ENCODE measurements at regions not wholly inside any gene's neighbourhood (a gene's known extent, or its start where the extent isn't known, plus 50 kb on each side); places are given as distances from the start of the nearest gene placed in this dataset.
A peak's percentile ranks its signal among the peaks of the same experiment; 100 is the strongest.

- H3K9me3 Mint-ChIP-seq (ENCODE audit: low read depth), result peaks cover 8% of the 10 kb centered on the region
- peaks cover 1% of the 10 kb centered on the region for H3K27me3 Mint-ChIP-seq
- DNase-seq (ENCODE audit: low spot score, unreplicated experiment), result no peak
- no peaks in the 10 kb centered on the region for H3K36me3 Mint-ChIP-seq (ENCODE audit: insufficient read depth)
- TF ChIP-seq CTCF (IDR thresholded peaks at IDR 0.05; ENCODE audit: unreplicated experiment), result no peak
- no peak overlapping the region for H3K27ac Mint-ChIP-seq
- H3K4me1 Mint-ChIP-seq (ENCODE audit: low read depth), result peaks cover 3% of the 10 kb centered on the region
- no peak overlapping the region for H3K4me3 Mint-ChIP-seq (ENCODE audit: low read depth)
Observed at GRCh38 chrX:39752815-39753214, 344.9 kb downstream of the BCOR start.

- no peak for DNase-seq (ENCODE audit: low spot score, unreplicated experiment)
- Mint-ChIP-seq H3K4me3 (ENCODE audit: low read depth) (no peak overlapping the region), H3K4me1 (ENCODE audit: low read depth) (peaks cover 6% of the 10 kb centered on the region), H3K27me3 (peaks cover 5% of the 10 kb centered on the region), H3K36me3 (ENCODE audit: insufficient read depth) (no peaks in the 10 kb centered on the region), H3K9me3 (ENCODE audit: low read depth) (peaks cover 8% of the 10 kb centered on the region), H3K27ac (peak overlapping the region; percentile 76)
- TF ChIP-seq CTCF (IDR thresholded peaks at IDR 0.05; ENCODE audit: unreplicated experiment), result no peak
Observed at GRCh38 chrX:39753293-39753996, 344.3 kb downstream of the BCOR start.

DNA sequence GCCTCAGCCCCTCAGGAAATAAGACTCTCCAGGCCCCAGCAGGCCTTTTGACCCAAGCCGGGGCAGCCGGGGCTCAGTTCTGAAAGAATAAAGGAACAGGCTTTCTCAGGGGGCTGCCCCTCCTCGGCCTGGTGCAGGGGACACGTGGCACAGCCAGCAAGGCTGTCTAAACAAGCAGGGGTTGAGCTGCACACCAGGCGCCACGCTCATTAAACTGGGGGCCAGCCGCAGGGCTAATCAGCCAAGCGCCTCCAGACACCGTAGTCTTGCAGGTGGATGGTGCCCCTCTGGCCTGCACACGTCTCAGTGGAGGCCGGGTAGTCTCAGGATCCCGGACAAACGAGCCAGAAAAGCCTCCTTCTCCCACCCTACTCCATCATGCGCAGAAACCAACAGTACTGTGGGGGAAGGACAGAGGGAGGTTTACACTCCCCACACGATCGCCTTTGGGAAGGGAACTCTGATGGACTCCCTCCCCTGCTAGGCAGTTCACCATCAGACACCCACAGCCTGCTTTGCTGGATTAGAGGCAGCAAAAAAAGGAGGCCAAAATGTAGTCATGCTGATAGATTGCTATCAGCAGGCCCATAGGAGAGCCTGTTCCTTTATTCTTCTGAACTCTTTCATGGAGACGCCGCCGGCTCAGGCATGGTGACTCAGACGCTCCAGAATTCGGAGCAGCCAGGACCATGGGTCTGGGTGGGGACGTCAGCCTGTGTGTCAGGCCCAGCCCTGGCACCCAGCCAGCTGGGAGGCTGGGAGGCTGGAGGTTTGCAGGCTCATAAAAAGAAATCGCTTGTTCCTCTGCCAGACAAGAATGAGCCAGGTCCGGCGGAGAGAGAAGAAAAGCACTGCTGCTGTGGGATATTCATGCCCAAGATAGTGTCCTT lies 342.4 kb downstream of the BCOR start:
- no peak for DNase-seq (ENCODE audit: low spot score, unreplicated experiment)
- Mint-ChIP-seq H3K27me3 (peaks cover 5% of the 10 kb centered on the region), H3K4me1 (ENCODE audit: low read depth) (peaks cover 9% of the 10 kb centered on the region), H3K4me3 (ENCODE audit: low read depth) (no peak overlapping the region), H3K27ac (no peak overlapping the region), H3K9me3 (ENCODE audit: low read depth) (peaks cover 8% of the 10 kb centered on the region), H3K36me3 (ENCODE audit: insufficient read depth) (no peaks in the 10 kb centered on the region)
- TF ChIP-seq CTCF (IDR thresholded peaks at IDR 0.05; ENCODE audit: unreplicated experiment), result no peak

GRCh38 chrX:39756086-39756883 lies 341.5 kb downstream of the BCOR start:
- H3K9me3 Mint-ChIP-seq (ENCODE audit: low read depth), result peaks cover 8% of the 10 kb centered on the region
- H3K27ac Mint-ChIP-seq, result peak overlapping the region; percentile 41
- peaks cover 9% of the 10 kb centered on the region for H3K4me1 Mint-ChIP-seq (ENCODE audit: low read depth)
- H3K4me3 Mint-ChIP-seq (ENCODE audit: low read depth), result no peak overlapping the region
- no peaks in the 10 kb centered on the region for H3K36me3 Mint-ChIP-seq (ENCODE audit: insufficient read depth)
- TF ChIP-seq CTCF (IDR thresholded peaks at IDR 0.05; ENCODE audit: unreplicated experiment), result no peak
- DNase-seq (ENCODE audit: low spot score, unreplicated experiment), result no peak
- H3K27me3 Mint-ChIP-seq, result peaks cover 5% of the 10 kb centered on the region

GRCh38 chrX:39757971-39758370 lies 339.8 kb downstream of the BCOR start:
- H3K27me3 Mint-ChIP-seq, result peaks cover 5% of the 10 kb centered on the region
- peaks cover 9% of the 10 kb centered on the region for H3K4me1 Mint-ChIP-seq (ENCODE audit: low read depth)
- no peak for DNase-seq (ENCODE audit: low spot score, unreplicated experiment)
- H3K27ac Mint-ChIP-seq, result no peak overlapping the region
- no peak for TF ChIP-seq CTCF (IDR thresholded peaks at IDR 0.05; ENCODE audit: unreplicated experiment)
- no peaks in the 10 kb centered on the region for H3K36me3 Mint-ChIP-seq (ENCODE audit: insufficient read depth)
- no peak overlapping the region for H3K4me3 Mint-ChIP-seq (ENCODE audit: low read depth)
- H3K9me3 Mint-ChIP-seq (ENCODE audit: low read depth), result peaks cover 3% of the 10 kb centered on the region
